Kidney (tissue), 13 donors: ENCODE measurements at regions not wholly inside any gene's neighbourhood (a gene's known extent, or its start where the extent isn't known, plus 50 kb on each side); places are given as distances from the start of the nearest gene placed in this dataset.

Experiments
- DNase-seq, 5 donors: peaks; one replicate each; pipeline ENCODE4 v3.0.0-alpha.2; 2013 to 2020
- FAIRE-seq: peaks from 2 replicates; lab custom pipeline; 2012; peaks lifted over from hg19 to GRCh38; lab: Jason Lieb, UNC
- H3K27ac ChIP-seq, 2 donors: one replicate each; pipeline ENCODE4 v1.7.0; 2013; ENCODE audit warnings: low read depth in 2 of 2, low read length in 2 of 2, inconsistent platforms in 1 of 2
- H3K27me3 ChIP-seq: one replicate; pipeline ENCODE4 v1.7.1; 2013; ENCODE audit warnings: low read length, inconsistent platforms; ENCODE audit not compliant: control insufficient read depth, insufficient read depth
- H3K36me3 ChIP-seq, 3 donors: one replicate each; pipeline versions ENCODE4 v1.7.0 to v1.7.1; 2013; ENCODE audit warnings: low read length in 3 of 3, control low read depth in 1 of 3, inconsistent platforms in 1 of 3; ENCODE audit not compliant: insufficient read depth in 3 of 3, control insufficient read depth in 2 of 3
- H3K4me1 ChIP-seq, 3 donors: one replicate each; pipeline versions ENCODE4 v1.7.0 to v1.7.1; 2013; ENCODE audit warnings: low read length in 3 of 3, inconsistent platforms in 1 of 3, low read depth in 1 of 3; ENCODE audit not compliant: control insufficient read depth in 2 of 3, insufficient read depth in 2 of 3
- H3K4me3 ChIP-seq, 3 donors: one replicate each; pipeline versions ENCODE4 v1.7.0 to v1.8.1; 2013; ENCODE audit warnings: low read length in 3 of 3, control low read depth in 1 of 3, inconsistent platforms in 1 of 3
- H3K9ac ChIP-seq, 3 donors: one replicate each; pipeline versions ENCODE4 v1.7.0 to v1.7.1; 2013; ENCODE audit warnings: low read length in 3 of 3, control low read depth in 1 of 3, inconsistent platforms in 1 of 3
- H3K9me3 ChIP-seq, 3 donors: one replicate each; pipeline versions ENCODE4 v1.7.0 to v1.7.1; 2013; ENCODE audit warnings: low read length in 3 of 3, control low read depth in 1 of 3, inconsistent platforms in 1 of 3; ENCODE audit not compliant: control insufficient read depth in 2 of 3, insufficient read depth in 1 of 3
- CTCF ChIP-seq: IDR thresholded peaks from 3 replicates; pipeline ENCODE4 v1.5.1; 2012; ENCODE audit warnings: mild to moderate bottlenecking, moderate library complexity, borderline replicate concordance; ENCODE audit not compliant: insufficient read depth; ENCODE audit errors: extremely low read depth
- intact Hi-C: fragments of 100-400 bp; cut with DNase I; formaldehyde crosslinking; loops from one replicate; pipeline ENCODE4 v1.11.1; 2022
- donor health status: control.
- donor health status: control.
- donor health status: control.
- donor health status: control.
- donor health status: control.
- donor health status: DM: yes; HTN: yes; CAD: no.
- donor health status: Normal renal cell carcinoma (clear cell type).

- intact Hi-C loops: no loop called here
- TF ChIP-seq CTCF: no peak
- Histone ChIP-seq H3K9ac (no peak overlapping the region), H3K36me3 (no peaks in the 10 kb centered on the region), H3K4me1 (no peaks in the 10 kb centered on the region), H3K27ac (no peak overlapping the region), H3K9me3 (no peaks in the 10 kb centered on the region), H3K27me3 (no peaks in the 10 kb centered on the region), H3K4me3 (no peak overlapping the region)
- no peak for FAIRE-seq
- no peak for DNase-seq
Measured at GRCh38 chr3:23146163-23146562, 57.0 kb upstream of the UBE2E2 start.

GRCh38 chr3:23152989-23153388 lies 50.1 kb upstream of the UBE2E2 start:
- no peak overlapping the region for H3K9ac ChIP-seq
- no peaks in the 10 kb centered on the region for H3K4me1 ChIP-seq
- intact Hi-C loops: no loop called here
- H3K27me3 ChIP-seq: no peaks in the 10 kb centered on the region
- no peak overlapping the region for H3K27ac ChIP-seq
- DNase-seq (no peak), FAIRE-seq (no peak)
- no peaks in the 10 kb centered on the region for H3K36me3 ChIP-seq
- no peak for TF ChIP-seq CTCF
- H3K4me3 ChIP-seq: no peak overlapping the region
- H3K9me3 ChIP-seq: peaks cover 0 to 4% (median 0%) of the 10 kb centered on the region in 3 donors
